HEK293 (cell line): ENCODE measurements at regions not wholly inside any gene's neighbourhood (a gene's known extent, or its start where the extent isn't known, plus 50 kb on each side); places are given as distances from the start of the nearest gene placed in this dataset.

Source experiments
- CTCF ChIA-PET: fragments of 350-600 bp; formaldehyde crosslinking; extraction: SDS; loops from one replicate; lab custom pipeline; 2021; ENCODE audit warnings: antibody characterized with exemption; lab: Yijun Ruan, JAX
- POLR2A ChIA-PET: fragments of 300-600 bp; formaldehyde crosslinking; extraction: SDS; loops from one replicate; lab custom pipeline; 2020; ENCODE audit warnings: antibody characterized with exemption, inconsistent platforms; lab: Yijun Ruan, JAX
- H3K27ac ChIP-seq: fragments of 200-500 bp; sonication (Bioruptor generic); 2 replicates; pipeline ENCODE4 v1.5.1; 2014; ENCODE audit warnings: low read depth, low read length, control low read depth, inconsistent platforms; ENCODE audit errors: extremely low read depth
- H3K36me3 ChIP-seq, 2 experiments: fragments of 200-500 bp in 1 of 2; sonication (Bioruptor generic) in 1 of 2; 1 replicate in 1 of 2; 2 replicates in 1 of 2; pipeline ENCODE4 v1.5.1; 2014 to 2017; ENCODE audit warnings: inconsistent platforms in 2 of 2, low read length in 2 of 2; ENCODE audit not compliant: control insufficient read depth in 2 of 2, insufficient read depth in 1 of 2
- H3K4me1 ChIP-seq: fragments of 200-500 bp; sonication (Bioruptor generic); 2 replicates; pipeline ENCODE4 v1.5.1; 2014; ENCODE audit warnings: mild to moderate bottlenecking, low read length, inconsistent platforms; ENCODE audit not compliant: control insufficient read depth, insufficient read depth
- H3K4me3 ChIP-seq: 2 replicates; pipeline ENCODE4 v1.5.1; 2011; ENCODE audit warnings: low read depth, mild to moderate bottlenecking, control low read depth, low read length, moderate library complexity
- H3K9me3 ChIP-seq: fragments of 200-500 bp; sonication (Bioruptor generic); 2 replicates; pipeline ENCODE4 v1.5.1; 2014; ENCODE audit warnings: low read depth, low read length, inconsistent platforms; ENCODE audit not compliant: control insufficient read depth, insufficient read depth
- GLIS1 ChIP-seq: fragments of 450-650 bp; formaldehyde crosslinking; IDR thresholded peaks from 2 replicates; pipeline ENCODE4 v1.5.1; 2016; ENCODE audit warnings: missing biosample characterization, missing genetic modification characterization
- HOXC10 ChIP-seq: sonication (generic); formaldehyde crosslinking; IDR thresholded peaks from 2 replicates; pipeline ENCODE4 v1.8.1; 2023; ENCODE audit warnings: mild to moderate bottlenecking, missing genetic modification reagents
- KLF7 ChIP-seq: fragments of 450-650 bp; formaldehyde crosslinking; IDR thresholded peaks from 2 replicates; pipeline ENCODE4 v1.5.1; 2016; ENCODE audit warnings: missing biosample characterization, missing genetic modification characterization, borderline replicate concordance
- KLF9 ChIP-seq: fragments of 450-650 bp; formaldehyde crosslinking; IDR thresholded peaks from 2 replicates; pipeline ENCODE4 v1.5.1; 2016; ENCODE audit warnings: missing biosample characterization, missing genetic modification characterization, low read depth
- MEIS1 ChIP-seq: sonication (generic); formaldehyde crosslinking; IDR thresholded peaks from 2 replicates; pipeline ENCODE4 v1.8.1; 2022; ENCODE audit warnings: missing genetic modification reagents, mild to moderate bottlenecking, borderline replicate concordance
- SCRT1 ChIP-seq: fragments of 450-650 bp; formaldehyde crosslinking; IDR thresholded peaks from 2 replicates; pipeline ENCODE4 v1.5.1; 2016; ENCODE audit warnings: missing biosample characterization, missing genetic modification characterization, borderline replicate concordance
- SP7 ChIP-seq: fragments of 450-650 bp; formaldehyde crosslinking; IDR thresholded peaks from 2 replicates; pipeline ENCODE4 v1.5.1; 2016; ENCODE audit warnings: missing biosample characterization, missing genetic modification characterization
- YY1 ChIP-seq: fragments of 450-650 bp; formaldehyde crosslinking; IDR thresholded peaks from 2 replicates; pipeline ENCODE4 v1.5.1; 2018; ENCODE audit warnings: missing biosample characterization, missing genetic modification characterization
- ZFHX2 ChIP-seq: fragments of 450-650 bp; formaldehyde crosslinking; conservative IDR thresholded peaks from 2 replicates; pipeline ENCODE4 v1.5.1; 2016; ENCODE audit warnings: missing biosample characterization, missing genetic modification characterization
- ZIC2 ChIP-seq: fragments of 450-650 bp; formaldehyde crosslinking; IDR thresholded peaks from 2 replicates; pipeline ENCODE4 v1.5.1; 2016; ENCODE audit warnings: missing biosample characterization, missing genetic modification characterization
- ZNF324 ChIP-seq: fragments of 450-650 bp; formaldehyde crosslinking; IDR thresholded peaks from 2 replicates; pipeline ENCODE4 v1.5.1; 2016; ENCODE audit warnings: missing biosample characterization, missing genetic modification characterization
- ZNF366 ChIP-seq: fragments of 450-650 bp; formaldehyde crosslinking; conservative IDR thresholded peaks from 2 replicates; pipeline ENCODE4 v1.5.1; 2016; ENCODE audit warnings: missing biosample characterization, missing genetic modification characterization
- ZNF555 ChIP-seq: fragments of 450-650 bp; formaldehyde crosslinking; conservative IDR thresholded peaks from 2 replicates; pipeline ENCODE4 v1.5.1; 2017; ENCODE audit warnings: missing biosample characterization, mild to moderate bottlenecking, missing genetic modification characterization, inconsistent platforms
- ZNF558 ChIP-seq: fragments of 450-650 bp; formaldehyde crosslinking; IDR thresholded peaks from 2 replicates; pipeline ENCODE4 v1.5.1; 2016; ENCODE audit warnings: missing biosample characterization, missing genetic modification characterization
- ZNF560 ChIP-seq: fragments of 450-650 bp; formaldehyde crosslinking; IDR thresholded peaks from 2 replicates; pipeline ENCODE4 v1.5.1; 2017; ENCODE audit warnings: missing biosample characterization, missing genetic modification characterization, borderline replicate concordance
- ZNF571 ChIP-seq: fragments of 450-650 bp; formaldehyde crosslinking; IDR thresholded peaks from 2 replicates; pipeline ENCODE4 v1.5.0; 2017; ENCODE audit warnings: missing biosample characterization, missing genetic modification characterization
- ZNF596 ChIP-seq: fragments of 450-650 bp; IDR thresholded peaks from 2 replicates; pipeline ENCODE4 v1.5.0; 2018; ENCODE audit warnings: missing biosample characterization, mild to moderate bottlenecking, missing genetic modification characterization, moderate library complexity
- ZNF610 ChIP-seq: fragments of 450-650 bp; formaldehyde crosslinking; IDR thresholded peaks from 2 replicates; pipeline ENCODE4 v1.5.1; 2016; ENCODE audit warnings: missing biosample characterization, missing genetic modification characterization, borderline replicate concordance
- ZNF629 ChIP-seq: fragments of 450-650 bp; formaldehyde crosslinking; IDR thresholded peaks from 2 replicates; pipeline ENCODE4 v1.5.1; 2017; ENCODE audit warnings: missing biosample characterization, missing genetic modification characterization
- ZNF654 ChIP-seq: fragments of 450-650 bp; formaldehyde crosslinking; IDR thresholded peaks from 2 replicates; pipeline ENCODE4 v1.5.1; 2016; ENCODE audit warnings: low read depth, missing biosample characterization, missing genetic modification characterization
- ZNF658 ChIP-seq: fragments of 450-650 bp; formaldehyde crosslinking; IDR thresholded peaks from 2 replicates; pipeline ENCODE4; 2016; ENCODE audit warnings: missing biosample characterization, missing genetic modification characterization
- ZNF660 ChIP-seq: fragments of 450-650 bp; IDR thresholded peaks from 2 replicates; pipeline ENCODE4 v1.5.1; 2018; ENCODE audit warnings: missing biosample characterization, mild to moderate bottlenecking, missing genetic modification characterization
- ZNF670 ChIP-seq: fragments of 450-650 bp; formaldehyde crosslinking; IDR thresholded peaks from 2 replicates; pipeline ENCODE4 v1.5.1; 2016; ENCODE audit warnings: missing biosample characterization, missing genetic modification characterization, low read depth
- ZNF830 ChIP-seq: fragments of 450-650 bp; IDR thresholded peaks from 2 replicates; pipeline ENCODE4 v1.5.0; 2018; ENCODE audit warnings: missing biosample characterization, missing genetic modification characterization, low read depth, mild to moderate bottlenecking, moderate library complexity
- ZSCAN23 ChIP-seq: fragments of 450-650 bp; formaldehyde crosslinking; IDR thresholded peaks from 2 replicates; pipeline ENCODE4 v1.5.1; 2016; ENCODE audit warnings: missing biosample characterization, missing genetic modification characterization
- TF ChIP-seq, protein P1 (sequence below): fragments of 450-650 bp; formaldehyde crosslinking; IDR thresholded peaks from 2 replicates; pipeline ENCODE4 v1.5.1; 2016; ENCODE audit warnings: missing biosample characterization, missing genetic modification characterization, low read depth
- TF ChIP-seq, protein P2 (sequence below): IDR thresholded peaks from 2 replicates; pipeline ENCODE4 v1.6.1; 2011; ENCODE audit warnings: mild to moderate bottlenecking, low read depth, low read length, borderline replicate concordance
- TF ChIP-seq, protein P3 (sequence below): fragments of 450-650 bp; formaldehyde crosslinking; IDR thresholded peaks from 2 replicates; pipeline ENCODE4 v1.5.1; 2017; ENCODE audit warnings: missing biosample characterization, missing genetic modification characterization
- TF ChIP-seq, protein P4 (sequence below): fragments of 450-650 bp; formaldehyde crosslinking; IDR thresholded peaks from 2 replicates; pipeline ENCODE4 v1.5.1; 2016; ENCODE audit warnings: missing biosample characterization, missing genetic modification characterization

DNA sequence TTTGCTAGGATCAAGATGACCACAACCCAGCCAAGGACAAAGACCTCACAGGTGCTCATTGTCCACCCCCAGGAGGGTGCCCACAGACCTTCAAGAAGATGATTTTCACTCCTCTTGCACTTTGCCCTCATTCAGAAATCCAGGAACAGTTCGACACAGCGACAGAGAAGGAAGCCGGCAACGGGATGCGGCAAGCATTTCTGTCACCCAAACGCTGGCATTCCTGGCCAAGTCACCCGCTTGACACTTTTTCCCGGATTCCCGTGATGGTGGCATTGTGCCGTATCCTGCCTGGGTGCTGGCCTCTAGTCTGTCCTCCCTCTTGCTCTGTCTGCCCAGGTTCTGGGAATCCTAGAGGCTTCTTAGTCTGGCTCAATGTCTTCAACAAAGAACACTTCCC lies 770.4 kb upstream of the ALG10B start (continued):
- TF ChIP-seq KLF9 (tag by site-specific recombination) (no peak), ZNF629 (tag by site-specific recombination) (no peak), ZNF596 (tag by site-specific recombination) (no peak), ZFHX2 (tag by site-specific recombination) (no peak), SCRT1 (tag by site-specific recombination) (no peak), ZNF830 (no peak), ZNF670 (tag by site-specific recombination) (no peak)
- TF ChIP-seq, protein P1, sequence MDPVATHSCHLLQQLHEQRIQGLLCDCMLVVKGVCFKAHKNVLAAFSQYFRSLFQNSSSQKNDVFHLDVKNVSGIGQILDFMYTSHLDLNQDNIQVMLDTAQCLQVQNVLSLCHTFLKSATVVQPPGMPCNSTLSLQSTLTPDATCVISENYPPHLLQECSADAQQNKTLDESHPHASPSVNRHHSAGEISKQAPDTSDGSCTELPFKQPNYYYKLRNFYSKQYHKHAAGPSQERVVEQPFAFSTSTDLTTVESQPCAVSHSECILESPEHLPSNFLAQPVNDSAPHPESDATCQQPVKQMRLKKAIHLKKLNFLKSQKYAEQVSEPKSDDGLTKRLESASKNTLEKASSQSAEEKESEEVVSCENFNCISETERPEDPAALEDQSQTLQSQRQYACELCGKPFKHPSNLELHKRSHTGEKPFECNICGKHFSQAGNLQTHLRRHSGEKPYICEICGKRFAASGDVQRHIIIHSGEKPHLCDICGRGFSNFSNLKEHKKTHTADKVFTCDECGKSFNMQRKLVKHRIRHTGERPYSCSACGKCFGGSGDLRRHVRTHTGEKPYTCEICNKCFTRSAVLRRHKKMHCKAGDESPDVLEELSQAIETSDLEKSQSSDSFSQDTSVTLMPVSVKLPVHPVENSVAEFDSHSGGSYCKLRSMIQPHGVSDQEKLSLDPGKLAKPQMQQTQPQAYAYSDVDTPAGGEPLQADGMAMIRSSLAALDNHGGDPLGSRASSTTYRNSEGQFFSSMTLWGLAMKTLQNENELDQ (tag by site-specific recombination): no peak
- TF ChIP-seq, protein P2, sequence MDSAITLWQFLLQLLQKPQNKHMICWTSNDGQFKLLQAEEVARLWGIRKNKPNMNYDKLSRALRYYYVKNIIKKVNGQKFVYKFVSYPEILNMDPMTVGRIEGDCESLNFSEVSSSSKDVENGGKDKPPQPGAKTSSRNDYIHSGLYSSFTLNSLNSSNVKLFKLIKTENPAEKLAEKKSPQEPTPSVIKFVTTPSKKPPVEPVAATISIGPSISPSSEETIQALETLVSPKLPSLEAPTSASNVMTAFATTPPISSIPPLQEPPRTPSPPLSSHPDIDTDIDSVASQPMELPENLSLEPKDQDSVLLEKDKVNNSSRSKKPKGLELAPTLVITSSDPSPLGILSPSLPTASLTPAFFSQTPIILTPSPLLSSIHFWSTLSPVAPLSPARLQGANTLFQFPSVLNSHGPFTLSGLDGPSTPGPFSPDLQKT: no peak
- TF ChIP-seq, all 188 proteins: peak for 0

DNA sequence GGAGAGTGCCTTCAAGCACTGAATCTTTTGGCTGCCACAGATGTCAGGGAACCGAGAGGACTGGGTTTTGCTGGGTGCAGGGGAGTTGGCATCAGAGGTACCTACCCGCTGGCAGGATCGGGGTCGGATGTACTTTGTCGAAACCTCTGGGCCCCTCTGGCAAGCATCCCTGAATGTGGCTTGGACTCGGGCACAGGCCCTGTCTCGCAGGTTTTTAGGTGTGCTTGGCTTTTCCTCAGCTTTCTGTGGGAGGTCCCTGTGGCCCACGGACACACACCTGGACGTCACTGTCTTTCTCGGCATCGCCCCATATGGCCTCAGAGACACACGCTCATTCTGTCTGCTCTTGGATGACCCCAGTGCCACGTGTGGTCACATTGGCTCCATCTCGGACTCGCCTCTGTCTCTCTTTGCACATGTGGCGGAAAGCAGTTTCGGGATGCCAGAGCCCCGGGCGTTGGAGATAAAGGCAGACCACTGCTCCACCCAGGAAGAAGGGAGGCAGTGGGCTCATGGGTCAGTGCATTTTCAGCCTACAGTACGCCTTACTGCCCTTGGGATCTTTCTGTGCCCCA lies 769.6 kb upstream of the ALG10B start:
- H3K4me1 ChIP-seq: no peaks in the 10 kb centered on the region
- ChIA-PET POLR2A (no interaction called here), CTCF (no interaction called here)
- no peak overlapping the region for H3K4me3 ChIP-seq
- H3K27ac ChIP-seq: no peak overlapping the region
- H3K36me3 ChIP-seq: no peaks in the 10 kb centered on the region
- no peak for TF ChIP-seq SCRT1 (tag by site-specific recombination)
- TF ChIP-seq KLF7 (tag by site-specific recombination): no peak
- TF ChIP-seq, protein P3, sequence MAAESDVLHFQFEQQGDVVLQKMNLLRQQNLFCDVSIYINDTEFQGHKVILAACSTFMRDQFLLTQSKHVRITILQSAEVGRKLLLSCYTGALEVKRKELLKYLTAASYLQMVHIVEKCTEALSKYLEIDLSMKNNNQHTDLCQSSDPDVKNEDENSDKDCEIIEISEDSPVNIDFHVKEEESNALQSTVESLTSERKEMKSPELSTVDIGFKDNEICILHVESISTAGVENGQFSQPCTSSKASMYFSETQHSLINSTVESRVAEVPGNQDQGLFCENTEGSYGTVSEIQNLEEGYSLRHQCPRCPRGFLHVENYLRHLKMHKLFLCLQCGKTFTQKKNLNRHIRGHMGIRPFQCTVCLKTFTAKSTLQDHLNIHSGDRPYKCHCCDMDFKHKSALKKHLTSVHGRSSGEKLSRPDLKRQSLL (tag by site-specific recombination): no peak
- no peak for TF ChIP-seq MEIS1
- TF ChIP-seq ZNF324 (tag by site-specific recombination): no peak
- TF ChIP-seq ZIC2 (tag by site-specific recombination): no peak
- no peak for TF ChIP-seq YY1
- TF ChIP-seq ZNF366: no peak
- TF ChIP-seq, protein P4, sequence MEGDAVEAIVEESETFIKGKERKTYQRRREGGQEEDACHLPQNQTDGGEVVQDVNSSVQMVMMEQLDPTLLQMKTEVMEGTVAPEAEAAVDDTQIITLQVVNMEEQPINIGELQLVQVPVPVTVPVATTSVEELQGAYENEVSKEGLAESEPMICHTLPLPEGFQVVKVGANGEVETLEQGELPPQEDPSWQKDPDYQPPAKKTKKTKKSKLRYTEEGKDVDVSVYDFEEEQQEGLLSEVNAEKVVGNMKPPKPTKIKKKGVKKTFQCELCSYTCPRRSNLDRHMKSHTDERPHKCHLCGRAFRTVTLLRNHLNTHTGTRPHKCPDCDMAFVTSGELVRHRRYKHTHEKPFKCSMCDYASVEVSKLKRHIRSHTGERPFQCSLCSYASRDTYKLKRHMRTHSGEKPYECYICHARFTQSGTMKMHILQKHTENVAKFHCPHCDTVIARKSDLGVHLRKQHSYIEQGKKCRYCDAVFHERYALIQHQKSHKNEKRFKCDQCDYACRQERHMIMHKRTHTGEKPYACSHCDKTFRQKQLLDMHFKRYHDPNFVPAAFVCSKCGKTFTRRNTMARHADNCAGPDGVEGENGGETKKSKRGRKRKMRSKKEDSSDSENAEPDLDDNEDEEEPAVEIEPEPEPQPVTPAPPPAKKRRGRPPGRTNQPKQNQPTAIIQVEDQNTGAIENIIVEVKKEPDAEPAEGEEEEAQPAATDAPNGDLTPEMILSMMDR (tag by site-specific recombination): no peak
- no peaks in the 10 kb centered on the region for H3K9me3 ChIP-seq

DNA sequence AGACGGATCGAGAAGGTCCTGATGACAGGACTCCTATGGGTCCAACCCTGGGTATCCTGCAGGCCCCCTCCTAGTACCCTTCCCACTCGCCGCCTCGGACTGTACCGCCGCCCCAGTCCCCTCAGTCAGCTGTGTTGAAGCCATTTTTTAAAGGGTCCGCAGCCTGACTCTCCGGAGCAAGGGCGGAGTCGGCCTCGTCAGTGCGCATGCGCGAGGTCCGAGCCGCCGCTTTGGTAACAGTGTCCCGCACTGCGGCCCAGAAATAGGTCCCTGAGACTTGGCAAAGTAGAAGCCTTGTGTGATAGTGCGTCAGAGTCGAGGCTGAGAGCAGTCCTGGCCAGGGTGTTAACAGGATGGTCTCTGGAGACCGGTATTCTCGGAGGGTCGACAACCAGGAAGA lies 769.0 kb upstream of the ALG10B start:
- no peak overlapping the region for H3K27ac ChIP-seq
- no peaks in the 10 kb centered on the region for H3K4me1 ChIP-seq
- CTCF ChIA-PET: no interaction called here
- no peaks in the 10 kb centered on the region for H3K9me3 ChIP-seq
- H3K36me3 ChIP-seq: no peaks in the 10 kb centered on the region
- H3K4me3 ChIP-seq: no peak overlapping the region
- no peak for TF ChIP-seq ZNF658 (tag by site-specific recombination)
- no peak for TF ChIP-seq ZIC2 (tag by site-specific recombination)
- no peak for TF ChIP-seq ZNF558 (tag by site-specific recombination)
- TF ChIP-seq GLIS1 (tag by site-specific recombination): no peak
- TF ChIP-seq ZNF571 (tag by site-specific recombination): no peak
- no peak for TF ChIP-seq ZNF560 (tag by site-specific recombination)
- no peak for TF ChIP-seq ZNF555 (tag by site-specific recombination)
- TF ChIP-seq SP7: no peak
- no peak for TF ChIP-seq KLF7 (tag by site-specific recombination)
- no peak for TF ChIP-seq ZNF654 (tag by site-specific recombination)
- no peak for TF ChIP-seq ZNF660
- TF ChIP-seq HOXC10 (CRISPR knock-in tag): no peak
- no peak for TF ChIP-seq ZNF610 (tag by site-specific recombination)
- TF ChIP-seq ZNF629 (tag by site-specific recombination): no peak
- no peak for TF ChIP-seq ZSCAN23 (tag by site-specific recombination)
- POLR2A ChIA-PET: no interaction called here
